NCI-H69 (cell line): ENCODE measurements at regions not wholly inside any gene's neighbourhood (a gene's known extent, or its start where the extent isn't known, plus 50 kb on each side); places are given as distances from the start of the nearest gene placed in this dataset.
"Not testable (repeated sequence)": the region's sequence is repeated elsewhere in the genome, so short reads cannot be mapped to it uniquely, and the experiment has no call there.

Experiments used
- DNase-seq: peaks from one replicate; lab custom pipeline; 2025; lab: John Stamatoyannopoulos, UW

- no peak for DNase-seq
Measured at GRCh38 chr2:146584316-146584715, 1260.5 kb upstream of the ACVR2A start.

GRCh38 chr2:146579147-146579930, 1265.5 kb upstream of the ACVR2A start:
- no peak for DNase-seq

- no peak for DNase-seq
Measured at GRCh38 chr2:146576339-146577111, 1268.3 kb upstream of the ACVR2A start.

- DNase-seq: no peak
Measured at GRCh38 chr2:146572598-146572997, 1272.2 kb upstream of the ACVR2A start.

GRCh38 chr2:146561996-146562395, 1282.8 kb upstream of the ACVR2A start:
- no peak for DNase-seq

GRCh38 chr2:146547236-146547635, 1297.6 kb upstream of the ACVR2A start:
- no peak for DNase-seq

GRCh38 chr2:146544701-146545100, 1300.1 kb upstream of the ACVR2A start:
- no peak for DNase-seq

GRCh38 chr2:146541896-146542295, 1302.9 kb upstream of the ACVR2A start:
- DNase-seq: no peak

GRCh38 chr2:146540271-146540932, 1304.4 kb upstream of the ACVR2A start:
- no peak for DNase-seq

- DNase-seq: not testable (repeated sequence)
Measured at GRCh38 chr2:146539739-146540138, 1305.1 kb upstream of the ACVR2A start.

- DNase-seq: no peak
Measured at GRCh38 chr2:146537477-146537876, 1307.4 kb upstream of the ACVR2A start.

GRCh38 chr2:146532509-146533147, 1312.2 kb upstream of the ACVR2A start:
- DNase-seq: peak; percentile 0

GRCh38 chr2:146532009-146532408, 1312.8 kb upstream of the ACVR2A start:
- DNase-seq: no peak

- no peak for DNase-seq
Measured at GRCh38 chr2:146530886-146531285, 1313.9 kb upstream of the ACVR2A start.

- no peak for DNase-seq
Measured at GRCh38 chr2:146527166-146527565, 1317.7 kb upstream of the ACVR2A start.

GRCh38 chr2:146523196-146523595, 1321.6 kb upstream of the ACVR2A start:
- peak; percentile 7 for DNase-seq

- peak; percentile 0 for DNase-seq
Measured at GRCh38 chr2:146506851-146507250, 1338.0 kb upstream of the ACVR2A start.

- DNase-seq: no peak
Measured at GRCh38 chr2:146503366-146503765, 1341.5 kb upstream of the ACVR2A start.

GRCh38 chr2:146496248-146496647, 1348.6 kb upstream of the ACVR2A start:
- DNase-seq: no peak

GRCh38 chr2:146489386-146489785, 1355.4 kb upstream of the ACVR2A start:
- DNase-seq: no peak

GRCh38 chr2:146481629-146482028, 1363.2 kb upstream of the ACVR2A start:
- DNase-seq: no peak

GRCh38 chr2:146477383-146477782, 1367.4 kb upstream of the ACVR2A start:
- no peak for DNase-seq
